HepG2 (cell line): ENCODE measurements at regions not wholly inside any gene's neighbourhood (a gene's known extent, or its start where the extent isn't known, plus 50 kb on each side); places are given as distances from the start of the nearest gene placed in this dataset.

Experiments
- ATAC-seq: fragments of 200-7000 bp; cut with Tn5 transposase; 3 replicates; pipeline ENCODE4 v1.9.1; 2020; ENCODE audit warnings: mild to moderate bottlenecking, moderate library complexity
- BruUV-seq: library from RNA; stranded (reverse); fragments of 400-500 nt; replicated peaks from 2 replicates; lab custom pipeline; 2021; lab: Mats Ljungman, UMichigan
- CTCF ChIA-PET: fragments of 300-600 bp; formaldehyde crosslinking; extraction: SDS; loops from one replicate; lab custom pipeline; 2021; ENCODE audit warnings: low total read pairs, inconsistent platforms, low intra/inter-chr PET ratio; lab: Yijun Ruan, JAX
- POLR2A ChIA-PET: fragments of 350-600 bp; sonication (Branson Sonifier 250); formaldehyde crosslinking; loops from one replicate; lab custom pipeline; 2020; ENCODE audit warnings: antibody characterized with exemption, inconsistent platforms; lab: Yijun Ruan, JAX
- DNase-seq: peaks from one replicate; pipeline ENCODE4 v3.0.0-alpha.2; 2015; ENCODE audit warnings: low spot score
- FAIRE-seq: peaks from 3 replicates; lab custom pipeline; 2011; peaks lifted over from hg19 to GRCh38; lab: Jason Lieb, UNC
- H2AFZ ChIP-seq: one replicate; pipeline ENCODE4 v1.6.1; 2011; ENCODE audit warnings: low read length, inconsistent platforms
- H3K27ac ChIP-seq: fragments of 300-600 bp; 3 replicates; pipeline ENCODE4 v1.8.0; 2011; ENCODE audit warnings: mixed run types, mild to moderate bottlenecking, mixed read lengths, low read length, inconsistent platforms; ENCODE audit not compliant: insufficient read depth; ENCODE audit errors: extremely low read length
- H3K27me3 ChIP-seq, 2 experiments: fragments of 200-600 bp in 1 of 2; 2 replicates in 1 of 2; 3 replicates in 1 of 2; pipeline versions ENCODE4 v1.6.0 to v1.8.0; 2011; ENCODE audit warnings: low read length in 2 of 2, mild to moderate bottlenecking in 2 of 2, moderate library complexity in 2 of 2, inconsistent platforms in 1 of 2; ENCODE audit not compliant: insufficient read depth in 2 of 2, control insufficient read depth in 1 of 2
- H3K36me3 ChIP-seq, 2 experiments: fragments of 200-600 bp in 1 of 2; replicated peaks in 1 of 2; 2 replicates in 1 of 2; 3 replicates in 1 of 2; pipeline versions ENCODE4 v1.5.1 to v1.8.0; 2011; ENCODE audit warnings: low read length in 2 of 2, inconsistent platforms in 1 of 2; ENCODE audit not compliant: insufficient read depth in 2 of 2, control insufficient read depth in 1 of 2
- H3K4me1 ChIP-seq: 2 replicates; pipeline ENCODE4 v1.5.1; 2012; ENCODE audit warnings: low read length, inconsistent platforms; ENCODE audit not compliant: insufficient read depth
- H3K4me2 ChIP-seq: 2 replicates; pipeline ENCODE4 v1.6.0; 2011; ENCODE audit warnings: low read depth, low read length, inconsistent platforms
- H3K4me3 ChIP-seq, 3 experiments: fragments of 200-600 bp in 1 of 3; sonication (generic), shearing (Covaris generic) in 1 of 3; replicated peaks in 1 of 3; 2 replicates each; pipeline ENCODE4 v1.5.1; 2011 to 2016; ENCODE audit warnings: low read length in 3 of 3, inconsistent platforms in 2 of 3, low read depth in 2 of 3, mild to moderate bottlenecking in 2 of 3, control low read depth in 1 of 3, mixed read lengths in 1 of 3; ENCODE audit not compliant: insufficient read depth in 1 of 3
- H3K79me2 ChIP-seq: one replicate; pipeline ENCODE4 v1.6.1; 2011; ENCODE audit warnings: low read length, inconsistent platforms; ENCODE audit not compliant: insufficient read depth
- H3K9ac ChIP-seq: 2 replicates; pipeline ENCODE4 v1.6.0; 2011; ENCODE audit warnings: mild to moderate bottlenecking, low read depth, low read length, inconsistent platforms; ENCODE audit not compliant: insufficient read depth
- H3K9me3 ChIP-seq: 2 replicates; pipeline ENCODE4 v1.5.1; 2012; ENCODE audit warnings: mild to moderate bottlenecking, low read length
- H4K20me1 ChIP-seq: 2 replicates; pipeline ENCODE4 v1.6.0; 2011; ENCODE audit warnings: inconsistent platforms, mild to moderate bottlenecking, low read length, moderate library complexity; ENCODE audit not compliant: insufficient read depth
- MEIS2 ChIP-seq: sonication (generic); formaldehyde crosslinking; IDR thresholded peaks from 2 replicates; pipeline ENCODE4 v1.9.0; 2021; ENCODE audit warnings: mild to moderate bottlenecking, missing genetic modification reagents
- RBAK ChIP-seq: sonication (generic); formaldehyde crosslinking; IDR thresholded peaks from 2 replicates; pipeline ENCODE4 v1.5.1; 2020; ENCODE audit warnings: mild to moderate bottlenecking, missing genetic modification reagents
- ZNF143 ChIP-seq: sonication (generic); formaldehyde crosslinking; IDR thresholded peaks from 2 replicates; pipeline ENCODE4 v1.4.0; 2020; ENCODE audit warnings: missing genetic modification reagents
- ZNF17 ChIP-seq: sonication (generic); formaldehyde crosslinking; IDR thresholded peaks from 2 replicates; pipeline ENCODE4 v1.5.0; 2020; ENCODE audit warnings: mild to moderate bottlenecking, missing genetic modification reagents
- ZNF580 ChIP-seq: IDR thresholded peaks from 2 replicates; pipeline ENCODE4 v1.6.1; 2016; ENCODE audit warnings: low read depth, borderline replicate concordance
- WGBS: methylation state at CpG from one replicate; pipeline ENCODE4 v1.1.6; 2017; ENCODE audit warnings: low lambda C conversion rate; 5-methylcytosine and 5-hydroxymethylcytosine counted together
- in situ Hi-C: cut with HindIII; loops from 2 replicates; pipeline ENCODE4 v1.10.0; 2017; ENCODE audit warnings: low pct_unique_long_range_greater_than_20kb; ENCODE audit not compliant: extremely low pct_ligation_motif_present
- intact Hi-C: fragments of 100-400 bp; cut with micrococcal nuclease; formaldehyde crosslinking; loops from one replicate; pipeline ENCODE4 v1.10.0; 2022; ENCODE audit not compliant: unreplicated experiment

GRCh38 chr17:5707482-5707881 is 123.2 kb upstream of the NLRP1 start:
- no TSS peak for BruUV-seq
- intact Hi-C loops (loop anchor here (2.0 to 10.0 kb wide), 3 partner anchors 93 to 715 kb away; partner anchors contain the start of gene NLRP1), in situ Hi-C loops (loop anchor here (5.0 to 25.0 kb wide), 2 partner anchors 120 to 705 kb away; no protein-coding TSS in a partner anchor)
- ATAC-seq (no peak), DNase-seq (no peak), FAIRE-seq (no peak)
- Histone ChIP-seq H3K79me2 (no peaks in the 10 kb centered on the region), H3K4me1 (no peaks in the 10 kb centered on the region), H4K20me1 (no peaks in the 10 kb centered on the region), H3K9me3 (no peaks in the 10 kb centered on the region), H3K27me3 (peaks cover 0 to 1% of the 10 kb centered on the region in 2 experiments; a peak in 1 of 5 replicates), H3K4me3 (no peak overlapping the region), H3K9ac (no peak overlapping the region), H3K4me2 (no peak overlapping the region), H2AFZ (no peak overlapping the region), H3K36me3 (no peaks in the 10 kb centered on the region), H3K27ac (no peak overlapping the region)
- CTCF ChIA-PET = interaction anchor here (1.2 to 1.6 kb wide), 3 partner anchors 94 to 120 kb away, joined by 4 to 6 read pairs (median 5); no protein-coding TSS in a partner anchor
- POLR2A ChIA-PET = no interaction called here
- TF ChIP-seq ZNF580 = no peak
- TF ChIP-seq ZNF17 (CRISPR knock-in tag) = no peak
- no peak for TF ChIP-seq MEIS2 (CRISPR knock-in tag)
- WGBS = 79% methylated on average over 2 of the region's 5 CpGs

GRCh38 chr17:5708344-5708743 is 124.0 kb upstream of the NLRP1 start:
- ChIA-PET CTCF (no interaction called here), POLR2A (no interaction called here)
- H3K4me3 ChIP-seq = no peak overlapping the region
- no TSS peak for BruUV-seq
- H4K20me1 ChIP-seq = no peaks in the 10 kb centered on the region
- H3K27me3 ChIP-seq = peaks cover 0 to 1% of the 10 kb centered on the region in 2 experiments; a peak in 2 of 5 replicates
- H3K9ac ChIP-seq = no peak overlapping the region
- in situ Hi-C loops = loop anchor here (5.0 to 25.0 kb wide), 2 partner anchors 121 to 704 kb away; no protein-coding TSS in a partner anchor
- no peaks in the 10 kb centered on the region for H3K79me2 ChIP-seq
- FAIRE-seq = no peak
- no peak overlapping the region for H3K4me2 ChIP-seq
- H3K27ac ChIP-seq = no peak overlapping the region
- intact Hi-C loops = loop anchor here (5.0 to 10.0 kb wide), 2 partner anchors 124 to 714 kb away; partner anchors contain the start of gene NLRP1
- no peaks in the 10 kb centered on the region for H3K4me1 ChIP-seq
- no peaks in the 10 kb centered on the region for H3K36me3 ChIP-seq
- H2AFZ ChIP-seq = no peak overlapping the region
- DNase-seq = no peak
- TF ChIP-seq RBAK (CRISPR knock-in tag) = 0 out of 2 replicates have a peak, but pooled peaks have one; percentile 55
- no peak for TF ChIP-seq ZNF143 (CRISPR knock-in tag)
- TF ChIP-seq, all 625 proteins: peak for 1
- H3K9me3 ChIP-seq = no peaks in the 10 kb centered on the region
- no peak for ATAC-seq
